ENCODE measurements at regions not wholly inside any gene's neighbourhood (a gene's known extent, or its start where the extent isn't known, plus 50 kb on each side); places are given as distances from the start of the nearest gene placed in this dataset.

GRCh38 chr6:86477500-86478148 lies 459.7 kb upstream of the HTR1E start:
- TF ChIP-seq CTCF (IDR thresholded peaks at IDR 0.05) (no peak), POLR2A (IDR thresholded peaks at IDR 0.05) (no peak)
